ENCODE measurements at regions not wholly inside any gene's neighbourhood (a gene's known extent, or its start where the extent isn't known, plus 50 kb on each side); places are given as distances from the start of the nearest gene placed in this dataset.

GRCh38 chr11:103585401-103585800 is 451.0 kb upstream of the DDI1 start:
- TF ChIP-seq PRDM15 (CRISPR knock-in tag; IDR thresholded peaks at IDR 0.05) (no peak), ATF3 (CRISPR knock-in tag; conservative IDR thresholded peaks at IDR 0.05) (no peak), CTCF (IDR thresholded peaks at IDR 0.05) (no peak), FOXK1 (CRISPR knock-in tag; IDR thresholded peaks at IDR 0.05) (no peak), GABPB1 (CRISPR knock-in tag; IDR thresholded peaks at IDR 0.05) (no peak), ETV6 (CRISPR knock-in tag; IDR thresholded peaks at IDR 0.05) (no peak), E2F1 (CRISPR knock-in tag; IDR thresholded peaks at IDR 0.05) (no peak), ZNF121 (CRISPR knock-in tag; IDR thresholded peaks at IDR 0.05) (no peak), IRF1 (CRISPR knock-in tag; IDR thresholded peaks at IDR 0.05) (no peak), ATF2 (CRISPR knock-in tag; IDR thresholded peaks at IDR 0.05; ENCODE audit: borderline replicate concordance, low read depth) (no peak), TEAD1 (CRISPR knock-in tag; IDR thresholded peaks at IDR 0.05) (no peak)
